22Rv1 (cell line): ENCODE measurements at regions not wholly inside any gene's neighbourhood (a gene's known extent, or its start where the extent isn't known, plus 50 kb on each side); places are given as distances from the start of the nearest gene placed in this dataset.

ENCODE experiments used
- ZFX ChIP-seq: fragments of 450-650 bp; IDR thresholded peaks from 2 replicates; pipeline ENCODE4 v1.6.1; 2017; ENCODE audit warnings: antibody characterized with exemption, borderline replicate concordance
- TF ChIP-seq, protein P1 (sequence below): fragments of 450-650 bp; IDR thresholded peaks from 2 replicates; pipeline ENCODE4 v1.5.1; 2017; ENCODE audit warnings: mild to moderate bottlenecking

DNA sequence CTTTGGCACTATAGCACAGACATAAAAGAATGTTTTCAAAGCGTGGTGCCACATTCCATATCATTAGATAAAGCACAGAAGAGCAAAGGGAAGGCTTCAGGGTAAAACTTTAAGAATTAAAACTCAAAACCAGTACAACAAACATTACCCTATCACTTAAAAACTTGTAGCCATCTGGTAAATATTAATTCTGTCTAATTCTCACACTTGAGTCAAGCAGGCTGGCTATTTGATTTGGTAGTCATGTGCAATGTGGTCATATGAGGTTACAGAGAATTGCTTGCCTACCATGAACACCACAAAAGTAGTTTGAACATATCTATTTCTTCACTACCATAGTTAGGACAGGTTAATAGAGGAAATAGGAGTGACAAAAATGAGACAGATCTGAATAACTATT, 244.9 kb downstream of the IRS1 start:
- TF ChIP-seq, protein P1, sequence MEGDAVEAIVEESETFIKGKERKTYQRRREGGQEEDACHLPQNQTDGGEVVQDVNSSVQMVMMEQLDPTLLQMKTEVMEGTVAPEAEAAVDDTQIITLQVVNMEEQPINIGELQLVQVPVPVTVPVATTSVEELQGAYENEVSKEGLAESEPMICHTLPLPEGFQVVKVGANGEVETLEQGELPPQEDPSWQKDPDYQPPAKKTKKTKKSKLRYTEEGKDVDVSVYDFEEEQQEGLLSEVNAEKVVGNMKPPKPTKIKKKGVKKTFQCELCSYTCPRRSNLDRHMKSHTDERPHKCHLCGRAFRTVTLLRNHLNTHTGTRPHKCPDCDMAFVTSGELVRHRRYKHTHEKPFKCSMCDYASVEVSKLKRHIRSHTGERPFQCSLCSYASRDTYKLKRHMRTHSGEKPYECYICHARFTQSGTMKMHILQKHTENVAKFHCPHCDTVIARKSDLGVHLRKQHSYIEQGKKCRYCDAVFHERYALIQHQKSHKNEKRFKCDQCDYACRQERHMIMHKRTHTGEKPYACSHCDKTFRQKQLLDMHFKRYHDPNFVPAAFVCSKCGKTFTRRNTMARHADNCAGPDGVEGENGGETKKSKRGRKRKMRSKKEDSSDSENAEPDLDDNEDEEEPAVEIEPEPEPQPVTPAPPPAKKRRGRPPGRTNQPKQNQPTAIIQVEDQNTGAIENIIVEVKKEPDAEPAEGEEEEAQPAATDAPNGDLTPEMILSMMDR: no peak
- no peak for TF ChIP-seq ZFX
